Central memory CD4-positive, alpha-beta T cell (primary cell): ENCODE measurements at regions not wholly inside any gene's neighbourhood (a gene's known extent, or its start where the extent isn't known, plus 50 kb on each side); places are given as distances from the start of the nearest gene placed in this dataset.
"Not testable (repeated sequence)": the region's sequence is repeated elsewhere in the genome, so short reads cannot be mapped to it uniquely, and the experiment has no call there.

Experiments
- DNase-seq: peaks from one replicate; pipeline ENCODE4 v3.0.0; 2022

GRCh38 chr16:80114699-80115098 is 426.1 kb upstream of the DYNLRB2 start:
- no peak for DNase-seq

DNA sequence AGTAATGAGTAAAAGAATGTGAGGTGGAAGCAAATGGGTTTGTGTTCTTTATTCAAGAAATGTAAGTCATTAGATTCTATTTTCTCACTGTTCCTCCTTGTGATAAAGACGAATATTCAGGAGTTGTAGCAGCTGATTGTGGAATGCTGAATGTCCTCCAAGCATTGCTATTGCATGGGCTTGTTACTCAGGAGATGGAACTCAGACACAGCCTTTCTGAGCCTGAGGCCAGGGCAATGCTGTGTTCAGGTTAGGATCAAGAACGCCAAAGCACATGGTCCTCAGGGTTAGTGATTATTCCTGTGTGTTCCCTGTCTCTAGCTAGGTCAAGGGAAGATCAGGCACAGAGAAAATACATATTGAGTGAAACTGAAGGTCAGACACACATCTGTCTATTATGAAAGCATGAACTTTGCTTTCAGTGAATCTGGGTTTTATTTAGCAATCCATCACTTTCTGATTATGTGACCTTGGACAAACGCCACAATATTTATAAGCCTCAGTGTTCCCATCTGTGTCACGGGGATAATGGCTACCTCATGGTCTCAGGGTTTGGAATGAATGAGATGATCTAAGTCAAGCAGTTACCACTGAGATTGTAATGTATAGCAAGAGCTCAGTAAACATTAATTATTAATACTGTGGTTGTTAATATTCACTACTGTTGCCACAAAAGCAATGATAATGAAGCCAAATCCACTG is 426.8 kb upstream of the DYNLRB2 start:
- DNase-seq = no peak

DNA sequence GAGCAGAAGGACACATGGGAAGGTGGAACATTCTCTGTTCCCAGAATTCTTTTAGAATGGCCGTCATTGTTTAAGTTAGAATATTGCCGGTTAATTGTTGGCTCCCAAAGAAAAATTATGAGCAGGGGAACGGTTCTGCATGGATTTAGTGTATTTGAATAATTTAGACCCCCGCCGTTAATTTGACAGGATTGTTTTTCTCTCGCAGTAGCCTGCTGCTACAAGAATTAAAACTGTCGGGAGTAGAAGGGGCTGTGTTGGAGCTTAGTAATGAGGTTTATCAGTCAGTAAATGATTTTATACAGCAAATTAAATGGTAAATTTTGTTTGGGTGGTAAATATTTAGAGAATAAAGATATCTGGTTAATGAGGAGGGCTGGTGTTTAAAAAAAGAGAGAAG is 431.2 kb upstream of the DYNLRB2 start:
- no peak for DNase-seq

DNA sequence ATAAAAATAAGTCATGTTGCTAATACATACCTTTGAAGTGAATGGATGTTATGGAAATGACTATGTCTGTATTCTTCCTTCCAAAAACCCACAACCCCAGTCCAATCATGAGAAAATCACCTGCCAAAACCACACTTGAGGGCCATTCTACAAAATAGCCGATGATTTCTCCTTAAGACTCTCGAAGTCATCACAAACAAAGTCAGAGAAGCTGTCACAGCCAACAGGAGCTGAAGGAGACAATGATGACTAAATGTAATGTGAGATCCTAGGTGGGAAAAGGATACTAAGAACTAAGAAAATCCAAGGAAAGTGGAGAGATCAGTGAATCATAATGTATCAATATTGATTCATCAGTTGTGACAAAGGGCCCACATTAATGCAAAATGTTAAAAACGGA is 432.9 kb upstream of the DYNLRB2 start:
- DNase-seq = no peak

DNA sequence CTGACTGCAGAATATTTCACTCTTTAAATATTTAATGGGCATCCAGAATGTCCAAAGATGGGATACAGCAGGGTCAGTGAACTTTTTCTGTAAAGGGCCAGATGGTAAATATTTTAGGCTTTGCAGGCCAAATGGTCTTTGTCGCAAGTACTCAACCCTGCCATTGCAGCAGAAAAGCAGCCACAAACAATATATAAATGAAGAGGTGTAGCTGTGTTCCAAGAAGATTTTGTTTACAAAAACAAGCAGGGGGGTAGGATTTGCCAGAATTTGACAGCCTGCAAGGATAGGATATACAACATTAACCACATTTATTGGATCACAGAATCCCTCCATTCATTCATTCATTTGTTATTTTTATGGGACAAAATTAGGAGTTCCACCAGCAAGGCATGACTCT is 435.0 kb upstream of the DYNLRB2 start:
- no peak for DNase-seq

- DNase-seq = no peak
Measured at GRCh38 chr16:80105160-80105559, 435.6 kb upstream of the DYNLRB2 start.

DNA sequence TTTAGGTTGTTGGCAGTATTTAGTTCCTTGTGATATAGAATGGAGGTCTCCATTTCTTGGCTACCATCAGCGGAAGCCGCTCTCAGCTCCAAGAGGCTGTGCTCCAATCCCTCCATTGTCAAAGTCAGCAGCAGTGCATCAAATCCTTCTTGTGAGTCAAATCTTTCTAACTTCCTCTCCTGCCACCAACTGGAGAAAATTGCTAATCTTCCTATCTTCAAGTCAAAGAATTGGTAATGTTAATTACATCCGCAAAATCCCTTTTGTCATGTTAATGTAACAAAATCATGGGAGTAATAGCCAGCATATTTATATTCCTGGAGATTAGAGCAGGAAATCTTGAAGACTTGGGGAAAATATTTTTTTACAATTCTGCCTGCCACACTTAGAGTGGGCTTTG is 436.4 kb upstream of the DYNLRB2 start:
- DNase-seq = no peak

GRCh38 chr16:80103463-80103862 is 437.3 kb upstream of the DYNLRB2 start:
- no peak for DNase-seq

- DNase-seq = no peak
Measured at GRCh38 chr16:80100846-80101451, 439.8 kb upstream of the DYNLRB2 start.

DNA sequence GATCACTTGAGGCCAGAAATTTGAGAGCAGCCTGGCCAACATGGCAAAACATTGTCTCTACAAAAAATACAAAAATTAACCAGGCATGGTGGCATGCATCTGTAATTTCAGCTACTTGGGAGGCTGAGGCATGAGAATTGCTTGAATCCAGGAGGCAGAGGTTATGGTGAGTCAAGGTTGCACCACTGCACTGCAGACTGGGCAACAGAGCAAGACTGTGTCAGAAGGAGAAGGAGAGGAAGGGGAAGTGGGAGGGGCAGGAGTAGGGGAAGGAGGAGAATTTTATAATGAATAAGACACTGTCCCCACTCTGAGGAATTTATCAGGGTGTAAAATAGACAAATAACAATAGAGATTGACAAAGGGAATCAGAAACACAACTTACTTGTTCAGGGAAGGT is 440.6 kb upstream of the DYNLRB2 start:
- DNase-seq = no peak

DNA sequence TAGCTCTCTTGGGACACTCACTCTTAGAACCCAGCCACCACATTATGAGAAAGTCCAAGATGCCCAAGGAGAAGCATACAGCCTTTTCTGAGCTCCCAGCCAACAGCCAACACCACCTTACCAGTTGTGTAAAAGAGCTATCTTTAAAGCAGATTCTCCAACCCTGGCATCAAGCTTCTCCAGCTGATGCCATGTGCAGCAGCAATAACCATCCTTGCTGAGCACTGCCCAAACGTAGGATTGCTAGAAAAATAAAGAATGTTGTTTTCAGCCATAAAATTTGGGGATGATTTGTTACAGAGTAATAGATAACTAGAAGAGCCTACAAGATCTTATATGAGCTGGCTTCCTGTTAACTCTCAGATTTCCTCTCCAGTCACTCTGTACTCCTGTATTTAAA is 443.7 kb upstream of the DYNLRB2 start:
- no peak for DNase-seq

DNA sequence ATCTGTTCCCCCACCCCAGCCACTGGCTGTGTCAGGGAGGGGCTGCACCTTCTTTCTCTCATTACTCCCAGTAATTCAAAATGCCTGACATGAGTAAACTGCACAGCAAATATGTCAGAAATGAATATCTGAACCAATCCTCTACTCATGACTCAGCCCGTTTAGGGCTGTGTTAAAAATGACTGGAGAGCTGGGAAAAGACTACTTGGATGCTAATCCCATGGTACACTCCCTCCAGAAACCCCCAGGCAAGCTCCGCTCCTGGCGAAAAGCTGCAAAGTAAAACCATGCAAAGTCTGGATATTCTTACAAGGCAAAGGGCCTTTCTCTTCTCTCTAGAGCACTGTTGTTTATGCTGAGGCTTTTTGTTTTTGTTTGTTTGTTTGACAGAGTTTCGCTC is 448.1 kb upstream of the DYNLRB2 start:
- DNase-seq = no peak

DNA sequence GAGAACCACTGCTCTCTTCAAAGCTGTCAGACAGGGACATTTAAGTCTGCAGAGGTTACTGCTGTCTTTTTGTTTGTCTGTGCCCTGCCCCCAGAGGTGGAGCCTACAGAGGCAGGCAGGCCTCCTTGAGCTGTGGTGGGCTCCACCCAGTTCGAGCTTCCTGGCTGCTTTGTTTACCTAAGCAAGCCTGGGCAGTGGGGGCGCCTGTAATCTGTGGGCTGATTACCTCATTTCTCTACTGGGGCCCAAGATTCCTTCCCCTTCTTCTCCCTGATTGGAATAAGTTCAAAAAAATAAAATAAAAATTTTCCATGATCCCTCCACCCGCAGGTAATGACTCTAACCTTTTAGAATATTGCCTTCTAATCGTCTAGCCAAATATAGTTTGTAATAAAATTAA is 449.3 kb upstream of the DYNLRB2 start:
- DNase-seq = not testable (repeated sequence)

- DNase-seq = no peak
Measured at GRCh38 chr16:80085606-80086005, 455.2 kb upstream of the DYNLRB2 start.

DNA sequence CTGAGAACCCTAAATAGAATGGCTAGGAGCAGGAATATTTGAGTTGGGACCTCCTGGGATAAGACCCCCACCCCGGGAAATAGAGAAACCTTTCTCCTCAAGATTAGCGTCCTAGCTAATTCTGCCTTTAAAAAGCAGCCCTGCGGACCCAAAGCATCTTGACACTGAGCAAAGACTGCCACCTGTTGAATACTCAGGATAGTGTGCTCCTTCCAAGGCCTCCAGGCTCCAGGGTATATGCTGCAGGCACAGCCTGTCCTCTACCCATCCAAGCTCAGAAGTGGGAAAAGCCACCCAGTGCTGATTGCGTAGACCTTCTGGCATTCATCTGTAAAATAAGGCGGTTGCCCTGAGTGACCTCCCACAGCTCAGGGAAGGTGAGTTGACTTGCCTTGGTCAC is 456.2 kb upstream of the DYNLRB2 start:
- peak; percentile 2 for DNase-seq

GRCh38 chr16:80084163-80084562 is 456.6 kb upstream of the DYNLRB2 start:
- no peak for DNase-seq

DNA sequence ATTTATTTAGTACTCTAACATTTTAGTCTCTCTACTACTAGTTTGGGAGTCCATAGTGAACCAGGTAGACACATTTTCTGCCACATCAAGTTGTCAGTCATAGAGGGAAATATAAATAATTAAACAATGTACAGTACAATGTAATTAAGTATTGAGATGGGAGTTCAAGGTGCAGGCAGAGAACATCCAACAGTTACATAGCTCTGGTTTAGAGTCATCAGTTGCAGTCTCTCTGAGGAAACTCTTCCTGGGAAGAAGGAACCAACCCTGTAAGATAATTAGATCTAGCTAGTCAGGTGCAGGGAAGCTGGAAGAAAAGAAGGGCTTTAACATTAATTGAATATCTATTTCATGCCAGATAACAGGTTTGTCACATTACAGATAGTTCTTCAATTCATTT is 457.9 kb upstream of the DYNLRB2 start:
- no peak for DNase-seq

GRCh38 chr16:80081846-80082245 is 458.9 kb upstream of the DYNLRB2 start:
- no peak for DNase-seq

DNA sequence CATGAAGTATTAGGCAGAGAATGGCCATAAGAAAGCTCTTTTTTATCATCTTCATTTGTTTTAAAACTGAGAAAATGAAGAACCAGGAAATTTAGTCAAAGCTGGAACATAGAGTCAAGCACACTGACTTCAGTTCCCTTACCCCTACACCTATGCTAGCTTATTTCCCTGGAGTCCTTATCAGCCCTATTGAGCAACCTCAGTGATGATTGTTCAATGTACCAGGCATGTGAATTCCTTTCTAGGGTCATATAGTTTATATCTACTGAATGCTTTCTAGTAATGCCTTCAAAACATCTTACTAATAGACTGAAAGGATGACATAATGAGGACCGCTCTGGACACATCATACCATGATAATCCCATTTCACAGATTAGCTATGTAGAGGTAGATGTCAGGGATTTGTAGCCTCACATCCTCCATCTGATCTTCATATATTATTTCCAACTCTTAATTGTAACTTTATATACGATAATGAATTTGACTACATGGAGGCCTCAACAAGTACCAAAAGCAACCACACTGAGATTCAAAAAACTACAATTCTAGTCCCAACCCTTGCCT is 460.4 kb upstream of the DYNLRB2 start:
- no peak for DNase-seq

- DNase-seq = no peak
Measured at GRCh38 chr16:80079072-80079471, 461.7 kb upstream of the DYNLRB2 start.

DNA sequence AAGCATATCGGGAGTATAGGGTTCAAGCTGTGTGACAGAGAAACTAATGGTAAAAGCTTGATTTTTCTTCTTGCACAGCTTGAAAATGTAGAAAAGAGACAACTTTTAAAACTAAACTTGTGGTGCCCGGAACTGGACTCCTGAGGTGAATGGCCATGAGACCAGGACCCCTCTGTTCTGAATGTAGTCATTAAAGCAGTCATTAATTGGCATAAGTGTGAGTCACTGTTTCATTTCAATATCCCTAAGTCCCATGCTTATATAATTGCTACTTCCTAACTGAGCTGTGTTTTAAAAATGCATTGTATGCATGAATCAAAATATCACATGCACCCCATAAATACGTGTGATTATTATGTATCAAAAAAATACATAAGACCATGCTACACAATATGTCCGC is 463.1 kb upstream of the DYNLRB2 start:
- DNase-seq = no peak

DNA sequence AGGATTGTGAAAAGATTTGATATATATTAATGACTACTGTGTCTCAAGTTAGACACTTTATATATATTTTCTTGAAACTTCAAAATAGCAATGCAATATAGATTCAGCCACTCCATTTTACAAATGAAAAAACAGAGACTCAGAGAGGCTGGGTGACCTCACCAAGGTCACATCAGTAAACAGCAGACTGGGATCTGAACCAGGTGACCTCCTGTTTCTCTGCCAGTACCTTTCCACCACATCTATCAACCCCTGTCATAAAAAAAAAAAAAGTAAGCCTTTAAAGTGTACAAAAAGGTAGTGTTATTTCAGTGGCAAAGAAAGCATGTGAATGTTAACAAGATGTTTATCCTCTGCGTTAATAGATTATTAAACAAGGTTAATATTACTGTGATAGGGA is 466.5 kb upstream of the DYNLRB2 start:
- DNase-seq = no peak

DNA sequence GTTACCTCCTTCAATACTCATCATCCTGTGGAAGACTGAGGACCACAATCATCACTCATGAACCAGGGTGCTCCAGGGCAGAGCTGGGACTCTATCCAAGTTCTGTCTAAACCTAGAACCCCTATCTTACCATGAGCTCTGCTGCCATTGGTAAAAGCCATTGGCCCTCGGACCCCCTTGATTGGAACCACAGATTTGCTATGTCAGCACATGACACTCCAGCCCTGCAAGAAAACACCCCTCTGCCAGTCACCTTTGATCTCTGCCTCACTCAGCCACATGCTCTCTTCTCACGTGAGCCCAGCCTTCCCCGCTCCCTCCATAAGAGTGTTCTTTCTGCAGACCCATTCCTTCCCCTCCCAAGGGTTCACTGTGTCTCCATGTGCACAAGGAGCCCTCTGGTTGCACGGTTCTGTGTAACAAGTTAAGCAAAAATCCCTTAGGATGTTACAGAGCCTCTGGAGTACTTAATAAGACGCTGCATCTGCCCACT is 468.8 kb upstream of the DYNLRB2 start:
- DNase-seq = no peak

- no peak for DNase-seq
Measured at GRCh38 chr16:80066805-80067580, 466.5 kb upstream of the MAF start.
